ENCODE measurements at regions not wholly inside any gene's neighbourhood (a gene's known extent, or its start where the extent isn't known, plus 50 kb on each side); places are given as distances from the start of the nearest gene placed in this dataset.

DNA sequence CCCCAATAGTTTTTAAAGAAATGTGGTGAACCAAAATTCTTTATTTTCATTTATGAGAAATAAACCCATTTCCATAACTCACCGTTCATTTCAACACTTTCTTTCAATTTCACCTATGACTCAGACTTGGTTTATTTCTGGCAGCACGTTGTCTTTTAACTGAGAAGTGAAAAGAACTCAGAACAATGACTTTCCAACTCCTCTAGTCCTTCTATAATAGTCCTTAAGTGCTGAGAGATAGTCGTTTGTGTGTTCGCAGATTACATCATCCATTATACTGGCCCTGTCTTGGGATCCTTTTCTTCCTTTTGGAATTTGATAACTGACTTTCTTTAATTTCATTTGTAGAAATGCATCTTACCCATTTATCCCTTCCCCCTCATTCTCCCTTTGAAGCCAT lies 113.6 kb downstream of the GLUD2 start:
- TF ChIP-seq POLR2AphosphoS5 (IDR thresholded peaks at IDR 0.05; ENCODE audit: low read depth, low read length) = no peak
- TF ChIP-seq, protein P1, sequence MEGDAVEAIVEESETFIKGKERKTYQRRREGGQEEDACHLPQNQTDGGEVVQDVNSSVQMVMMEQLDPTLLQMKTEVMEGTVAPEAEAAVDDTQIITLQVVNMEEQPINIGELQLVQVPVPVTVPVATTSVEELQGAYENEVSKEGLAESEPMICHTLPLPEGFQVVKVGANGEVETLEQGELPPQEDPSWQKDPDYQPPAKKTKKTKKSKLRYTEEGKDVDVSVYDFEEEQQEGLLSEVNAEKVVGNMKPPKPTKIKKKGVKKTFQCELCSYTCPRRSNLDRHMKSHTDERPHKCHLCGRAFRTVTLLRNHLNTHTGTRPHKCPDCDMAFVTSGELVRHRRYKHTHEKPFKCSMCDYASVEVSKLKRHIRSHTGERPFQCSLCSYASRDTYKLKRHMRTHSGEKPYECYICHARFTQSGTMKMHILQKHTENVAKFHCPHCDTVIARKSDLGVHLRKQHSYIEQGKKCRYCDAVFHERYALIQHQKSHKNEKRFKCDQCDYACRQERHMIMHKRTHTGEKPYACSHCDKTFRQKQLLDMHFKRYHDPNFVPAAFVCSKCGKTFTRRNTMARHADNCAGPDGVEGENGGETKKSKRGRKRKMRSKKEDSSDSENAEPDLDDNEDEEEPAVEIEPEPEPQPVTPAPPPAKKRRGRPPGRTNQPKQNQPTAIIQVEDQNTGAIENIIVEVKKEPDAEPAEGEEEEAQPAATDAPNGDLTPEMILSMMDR (IDR thresholded peaks at IDR 0.05) = no peak

Data from Panc1 (cell line).